ENCODE measurements at regions not wholly inside any gene's neighbourhood (a gene's known extent, or its start where the extent isn't known, plus 50 kb on each side); places are given as distances from the start of the nearest gene placed in this dataset.

GRCh38 chr17:13367154-13367553 is 234.6 kb downstream of the HS3ST3A1 start:
- peaks cover 4% of the 10 kb centered on the region for H3K9me3 Mint-ChIP-seq
- no peaks in the 10 kb centered on the region for H3K36me3 Mint-ChIP-seq
- H3K4me3 Mint-ChIP-seq: no peak overlapping the region
- H3K27me3 Mint-ChIP-seq (ENCODE audit: low read depth): no peaks in the 10 kb centered on the region
- DNase-seq (ENCODE audit: low spot score in 2 of 2, unreplicated experiment in 2 of 2): no peak
- no peak overlapping the region for H3K27ac Mint-ChIP-seq
- TF ChIP-seq CTCF (IDR thresholded peaks at IDR 0.05; ENCODE audit: unreplicated experiment): no peak
- H3K4me1 Mint-ChIP-seq: peaks cover 7% of the 10 kb centered on the region

GRCh38 chr17:13365331-13365730 is 236.4 kb downstream of the HS3ST3A1 start:
- H3K4me1 Mint-ChIP-seq: peaks cover 5% of the 10 kb centered on the region
- H3K27me3 Mint-ChIP-seq (ENCODE audit: low read depth): no peaks in the 10 kb centered on the region
- H3K27ac Mint-ChIP-seq: no peak overlapping the region
- no peaks in the 10 kb centered on the region for H3K36me3 Mint-ChIP-seq
- no peak overlapping the region for H3K4me3 Mint-ChIP-seq
- H3K9me3 Mint-ChIP-seq: peaks cover 4% of the 10 kb centered on the region
- no peak for TF ChIP-seq CTCF (IDR thresholded peaks at IDR 0.05; ENCODE audit: unreplicated experiment)
- DNase-seq (ENCODE audit: low spot score in 2 of 2, unreplicated experiment in 2 of 2): no peak

DNA sequence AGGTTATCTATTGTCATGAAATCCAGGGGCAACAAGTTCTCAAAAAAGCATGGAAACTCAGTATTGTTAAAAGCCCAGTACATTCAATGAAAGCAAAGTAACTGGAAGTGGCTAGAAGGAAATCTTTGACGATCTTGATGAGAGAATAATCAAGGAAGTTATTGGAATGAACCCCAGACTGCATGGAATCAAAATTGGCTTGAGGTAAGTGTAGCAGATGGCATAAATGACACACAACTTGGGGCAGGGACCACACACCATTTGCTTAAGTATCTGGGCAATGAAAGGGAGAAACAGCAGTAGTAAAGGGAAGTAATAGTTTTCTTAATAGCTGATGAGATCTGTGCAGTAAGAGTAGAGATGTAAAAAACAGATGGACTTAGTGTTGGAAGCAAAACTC is 238.0 kb downstream of the HS3ST3A1 start:
- Mint-ChIP-seq H3K27ac (no peak overlapping the region), H3K9me3 (no peaks in the 10 kb centered on the region), H3K27me3 (ENCODE audit: low read depth) (no peaks in the 10 kb centered on the region), H3K4me3 (no peak overlapping the region), H3K36me3 (no peaks in the 10 kb centered on the region), H3K4me1 (peaks cover 5% of the 10 kb centered on the region)
- no peak for TF ChIP-seq CTCF (IDR thresholded peaks at IDR 0.05; ENCODE audit: unreplicated experiment)
- no peak for DNase-seq (ENCODE audit: low spot score in 2 of 2, unreplicated experiment in 2 of 2)

DNA sequence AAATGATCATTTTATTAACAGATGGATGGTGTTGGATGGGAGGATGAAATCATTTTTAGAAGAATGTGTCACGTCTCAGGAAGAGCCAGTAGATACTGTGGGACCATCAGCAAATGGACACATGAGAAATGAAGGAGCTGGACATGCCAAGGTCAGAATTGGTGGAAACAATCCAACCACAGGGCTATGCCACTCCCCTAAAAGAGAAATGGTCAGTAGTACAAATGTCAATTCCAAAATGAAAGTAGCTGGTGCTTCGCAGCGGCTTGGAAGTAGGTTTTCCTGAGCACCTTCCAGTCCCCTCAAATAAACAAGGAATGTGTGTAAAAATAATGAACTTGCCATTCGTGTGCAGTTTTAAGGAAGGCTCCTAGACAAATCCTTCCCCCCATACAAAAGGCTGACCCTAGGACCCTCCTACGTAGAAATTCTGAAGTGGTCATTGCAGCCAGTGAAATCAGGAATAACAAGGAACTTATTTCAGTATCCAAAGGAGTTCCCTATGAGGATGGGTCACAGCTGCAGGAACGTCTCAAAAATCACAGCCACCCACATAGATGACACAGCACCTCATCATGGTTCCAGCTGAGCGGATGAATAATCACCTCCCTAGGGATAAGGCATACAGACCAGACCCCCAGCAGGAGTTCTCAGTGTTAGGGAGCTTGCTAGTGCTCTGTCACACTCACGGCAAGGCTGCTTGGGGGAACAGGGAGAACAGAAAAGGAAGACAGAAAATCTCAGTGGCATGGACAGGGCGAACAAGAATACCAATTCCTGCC is 239.2 kb downstream of the HS3ST3A1 start:
- DNase-seq (ENCODE audit: low spot score in 2 of 2, unreplicated experiment in 2 of 2): no peak
- Mint-ChIP-seq H3K9me3 (no peaks in the 10 kb centered on the region), H3K36me3 (no peaks in the 10 kb centered on the region), H3K27ac (no peak overlapping the region), H3K4me3 (no peak overlapping the region), H3K4me1 (peaks cover 5% of the 10 kb centered on the region), H3K27me3 (ENCODE audit: low read depth) (no peaks in the 10 kb centered on the region)
- no peak for TF ChIP-seq CTCF (IDR thresholded peaks at IDR 0.05; ENCODE audit: unreplicated experiment)

DNA sequence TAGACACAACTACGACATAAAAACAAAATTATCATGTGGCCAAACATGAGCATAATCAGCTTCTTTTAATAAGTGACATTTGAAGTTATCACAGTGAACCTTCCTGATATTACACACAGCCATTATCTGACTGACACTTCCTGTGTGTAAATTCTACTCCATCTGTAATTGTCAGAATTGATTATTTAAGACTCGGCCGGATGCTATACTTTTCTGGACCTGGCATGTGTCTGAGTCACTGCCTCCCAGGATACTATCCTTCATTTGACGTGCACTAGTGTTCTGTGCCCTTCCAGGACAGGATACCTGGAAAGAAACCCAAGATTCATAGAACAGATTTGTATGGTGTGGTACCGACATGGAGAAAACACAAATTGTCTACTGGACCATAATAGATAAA is 242.0 kb downstream of the HS3ST3A1 start:
- Mint-ChIP-seq H3K4me1 (no peaks in the 10 kb centered on the region), H3K4me3 (no peak overlapping the region), H3K27ac (no peak overlapping the region), H3K27me3 (ENCODE audit: low read depth) (no peaks in the 10 kb centered on the region), H3K9me3 (no peaks in the 10 kb centered on the region), H3K36me3 (no peaks in the 10 kb centered on the region)
- DNase-seq (ENCODE audit: low spot score in 2 of 2, unreplicated experiment in 2 of 2): no peak
- no peak for TF ChIP-seq CTCF (IDR thresholded peaks at IDR 0.05; ENCODE audit: unreplicated experiment)
